ENCODE measurements at regions not wholly inside any gene's neighbourhood (a gene's known extent, or its start where the extent isn't known, plus 50 kb on each side); places are given as distances from the start of the nearest gene placed in this dataset.
"Not testable (repeated sequence)": the region's sequence is repeated elsewhere in the genome, so short reads cannot be mapped to it uniquely, and the experiment has no call there.

- ATAC-seq (no peak), DNase-seq (no peak)
- intact Hi-C loops (cut with micrococcal nuclease) = no loop called here
Measured at GRCh38 chr2:59413751-59414570, 1139.5 kb downstream of the BCL11A start.

GRCh38 chr2:59399126-59399525, 1154.3 kb downstream of the BCL11A start:
- DNase-seq = no peak
- ATAC-seq = no peak
- intact Hi-C loops (cut with micrococcal nuclease) = no loop called here

GRCh38 chr2:59398081-59398480, 1155.4 kb downstream of the BCL11A start:
- intact Hi-C loops (cut with micrococcal nuclease) = no loop called here
- ATAC-seq (no peak), DNase-seq (no peak)

- DNase-seq (no peak), ATAC-seq (no peak)
- intact Hi-C loops (cut with micrococcal nuclease) = no loop called here
Measured at GRCh38 chr2:59395119-59395518, 1154.0 kb upstream of the FANCL start.

- intact Hi-C loops (cut with micrococcal nuclease) = no loop called here
- ATAC-seq (no peak), DNase-seq (no peak)
Measured at GRCh38 chr2:59391896-59392295, 1150.8 kb upstream of the FANCL start.

GRCh38 chr2:59390581-59390980, 1149.5 kb upstream of the FANCL start:
- ATAC-seq = no peak
- intact Hi-C loops (cut with micrococcal nuclease) = no loop called here
- DNase-seq = no peak

- intact Hi-C loops (cut with micrococcal nuclease) = no loop called here
- DNase-seq = no peak
- no peak for ATAC-seq
Measured at GRCh38 chr2:59389240-59389639, 1148.1 kb upstream of the FANCL start.

GRCh38 chr2:59385971-59386370, 1144.8 kb upstream of the FANCL start:
- DNase-seq (no peak), ATAC-seq (no peak)
- intact Hi-C loops (cut with micrococcal nuclease) = no loop called here

GRCh38 chr2:59383473-59383872, 1142.3 kb upstream of the FANCL start:
- DNase-seq = no peak
- no peak for ATAC-seq
- intact Hi-C loops (cut with micrococcal nuclease) = no loop called here

GRCh38 chr2:59378127-59378526, 1137.0 kb upstream of the FANCL start:
- no peak for ATAC-seq
- DNase-seq = no peak

GRCh38 chr2:59366288-59366687, 1125.2 kb upstream of the FANCL start:
- intact Hi-C loops (cut with micrococcal nuclease) = no loop called here
- ATAC-seq = no peak
- DNase-seq = no peak

More at GRCh38 chr2:59378127-59378526, 1137.0 kb upstream of the FANCL start:
- intact Hi-C loops (cut with micrococcal nuclease) = no loop called here

- ATAC-seq = no peak
- intact Hi-C loops (cut with micrococcal nuclease) = no loop called here
- DNase-seq = no peak
Measured at GRCh38 chr2:59354498-59354897, 1113.4 kb upstream of the FANCL start.

GRCh38 chr2:59353306-59353921, 1112.3 kb upstream of the FANCL start:
- ATAC-seq (no peak), DNase-seq (no peak)
- intact Hi-C loops (cut with micrococcal nuclease) = no loop called here

GRCh38 chr2:59342166-59342565, 1101.0 kb upstream of the FANCL start:
- ATAC-seq (no peak), DNase-seq (no peak)
- intact Hi-C loops (cut with micrococcal nuclease) = no loop called here

- intact Hi-C loops (cut with micrococcal nuclease) = no loop called here
- no peak for ATAC-seq
- DNase-seq = no peak
Measured at GRCh38 chr2:59339837-59340207, 1098.7 kb upstream of the FANCL start.

- intact Hi-C loops (cut with micrococcal nuclease) = no loop called here
- ATAC-seq = no peak
- no peak for DNase-seq
Measured at GRCh38 chr2:59339121-59339836, 1098.2 kb upstream of the FANCL start.

GRCh38 chr2:59333007-59333406, 1091.9 kb upstream of the FANCL start:
- intact Hi-C loops (cut with micrococcal nuclease) = no loop called here
- ATAC-seq = no peak

GRCh38 chr2:59326581-59327365, 1085.6 kb upstream of the FANCL start:
- intact Hi-C loops (cut with micrococcal nuclease); ATAC-seq; DNase-seq: not testable (repeated sequence)

More at GRCh38 chr2:59333007-59333406, 1091.9 kb upstream of the FANCL start:
- no peak for DNase-seq

GRCh38 chr2:59322870-59323269, 1081.7 kb upstream of the FANCL start:
- ATAC-seq (no peak), DNase-seq (no peak)
- intact Hi-C loops (cut with micrococcal nuclease) = no loop called here

GRCh38 chr2:59322005-59322404, 1080.9 kb upstream of the FANCL start:
- no peak for ATAC-seq
- intact Hi-C loops (cut with micrococcal nuclease) = no loop called here
- DNase-seq = no peak
